ENCODE measurements at regions not wholly inside any gene's neighbourhood (a gene's known extent, or its start where the extent isn't known, plus 50 kb on each side); places are given as distances from the start of the nearest gene placed in this dataset.

DNA sequence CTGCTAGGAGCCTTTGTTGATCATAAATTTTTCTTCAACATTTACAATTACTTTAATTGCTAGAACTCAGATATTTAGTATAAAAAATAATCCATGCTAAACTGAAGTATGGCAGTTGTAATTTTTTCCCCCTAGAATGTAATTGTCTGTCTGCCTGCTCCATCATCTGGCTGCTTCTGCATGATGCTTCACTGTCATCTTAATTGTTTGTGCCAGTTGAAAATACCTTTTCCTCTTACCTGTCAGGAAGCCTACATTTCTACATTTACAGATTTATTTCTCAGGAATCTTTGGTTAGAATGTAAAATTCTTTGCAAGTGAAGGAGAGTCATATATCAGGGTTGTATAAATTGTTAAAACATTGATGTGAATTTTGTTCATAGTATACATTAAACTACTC lies 348.6 kb downstream of the GRXCR1 start:
- TF ChIP-seq CTCF (conservative IDR thresholded peaks at IDR 0.05), result no peak
- no peak for TF ChIP-seq ZFX (IDR thresholded peaks at IDR 0.05)
